CD1c-positive myeloid dendritic cell (primary cell): ENCODE measurements at regions not wholly inside any gene's neighbourhood (a gene's known extent, or its start where the extent isn't known, plus 50 kb on each side); places are given as distances from the start of the nearest gene placed in this dataset.

Experiments used
- DNase-seq: peaks from one replicate; pipeline ENCODE4 v3.0.0-alpha.2; 2016; ENCODE audit errors: extremely low spot score

DNA sequence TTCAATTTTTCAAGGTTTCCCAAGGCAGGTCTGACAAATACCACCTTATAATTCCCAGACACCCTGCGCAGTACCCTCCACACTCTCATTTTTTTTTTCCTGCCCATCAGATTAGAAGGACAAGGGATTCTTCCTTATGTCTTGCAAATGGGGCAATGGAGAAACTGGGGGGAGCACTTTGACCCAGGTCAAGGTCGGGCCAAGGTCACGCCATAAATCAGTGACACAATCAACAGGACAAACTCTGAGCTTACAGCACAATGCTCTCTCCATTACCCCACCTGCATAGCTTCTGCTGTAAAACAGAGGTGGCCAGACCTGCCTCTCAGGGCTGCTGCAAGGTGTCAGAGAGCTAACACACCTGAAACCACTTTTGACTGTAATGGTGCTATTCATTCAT, 254.4 kb upstream of the ZMIZ1 start:
- no peak for DNase-seq

DNA sequence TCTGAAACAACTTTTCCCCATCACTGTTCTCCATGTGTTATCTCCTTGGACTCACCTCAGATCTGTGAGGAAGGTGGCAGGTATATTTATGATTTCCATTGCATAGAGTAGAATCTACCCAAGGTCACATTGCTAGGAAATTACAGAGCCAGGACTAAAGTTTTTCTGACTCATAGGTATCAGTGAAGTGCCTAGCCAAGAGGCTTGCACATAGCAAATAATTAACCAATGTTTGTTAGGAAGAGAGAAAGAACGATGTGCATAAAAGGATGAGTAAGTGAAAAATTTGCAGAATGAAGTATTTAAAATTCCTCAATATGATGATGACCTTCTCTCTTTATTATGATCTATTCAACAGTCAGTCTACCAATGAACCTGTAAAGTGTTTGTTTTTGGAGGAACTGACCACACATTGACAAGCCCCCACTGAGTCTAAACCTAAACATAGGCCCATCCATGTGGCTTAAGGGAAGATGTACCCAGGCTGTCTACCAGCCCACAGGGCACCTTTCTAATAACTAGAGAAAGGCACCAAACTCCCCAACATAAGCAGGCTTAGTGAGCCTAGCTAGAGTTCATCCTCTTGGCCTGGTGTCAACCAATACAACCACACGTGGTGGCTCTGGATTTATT, 252.9 kb upstream of the ZMIZ1 start:
- no peak for DNase-seq

DNA sequence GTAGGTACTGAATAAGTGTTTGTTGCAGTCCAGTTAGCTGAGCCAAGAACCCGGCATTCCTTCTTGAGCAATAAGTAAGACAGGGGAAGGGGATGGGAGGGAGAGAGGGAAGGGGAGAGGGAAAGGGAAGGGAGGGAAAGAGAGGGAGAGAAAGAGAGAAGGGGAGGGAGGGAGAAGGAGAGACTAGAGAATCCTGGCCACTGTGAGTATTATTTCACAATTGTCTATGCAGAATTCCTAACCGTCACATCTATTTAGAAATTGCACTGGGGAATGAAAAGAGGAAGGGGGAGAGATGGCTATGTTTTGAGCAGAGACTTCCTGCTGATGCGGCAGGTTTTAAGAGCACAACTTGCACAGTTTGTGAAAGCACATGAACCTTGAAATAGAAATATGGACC, 251.4 kb upstream of the ZMIZ1 start:
- no peak for DNase-seq

DNA sequence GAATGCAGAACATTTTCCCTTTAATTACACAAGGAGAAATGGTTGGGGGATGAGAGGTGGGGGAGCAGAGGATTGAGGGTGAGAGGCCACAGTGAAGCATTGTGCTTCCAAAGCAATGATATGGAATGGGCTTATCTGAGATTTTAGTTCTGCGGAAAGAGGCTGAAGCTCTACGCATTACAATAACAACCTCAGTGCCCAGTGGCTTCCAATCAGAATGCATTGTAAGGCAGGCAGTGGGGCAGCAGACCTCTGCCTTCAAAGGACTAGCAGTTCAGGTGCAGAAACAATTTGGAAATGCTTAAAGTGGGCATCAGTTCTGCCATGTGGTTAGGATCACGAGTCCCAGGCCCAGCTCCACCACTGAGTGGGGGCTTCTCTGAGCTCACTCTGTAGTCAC, 251.0 kb upstream of the ZMIZ1 start:
- no peak for DNase-seq

DNA sequence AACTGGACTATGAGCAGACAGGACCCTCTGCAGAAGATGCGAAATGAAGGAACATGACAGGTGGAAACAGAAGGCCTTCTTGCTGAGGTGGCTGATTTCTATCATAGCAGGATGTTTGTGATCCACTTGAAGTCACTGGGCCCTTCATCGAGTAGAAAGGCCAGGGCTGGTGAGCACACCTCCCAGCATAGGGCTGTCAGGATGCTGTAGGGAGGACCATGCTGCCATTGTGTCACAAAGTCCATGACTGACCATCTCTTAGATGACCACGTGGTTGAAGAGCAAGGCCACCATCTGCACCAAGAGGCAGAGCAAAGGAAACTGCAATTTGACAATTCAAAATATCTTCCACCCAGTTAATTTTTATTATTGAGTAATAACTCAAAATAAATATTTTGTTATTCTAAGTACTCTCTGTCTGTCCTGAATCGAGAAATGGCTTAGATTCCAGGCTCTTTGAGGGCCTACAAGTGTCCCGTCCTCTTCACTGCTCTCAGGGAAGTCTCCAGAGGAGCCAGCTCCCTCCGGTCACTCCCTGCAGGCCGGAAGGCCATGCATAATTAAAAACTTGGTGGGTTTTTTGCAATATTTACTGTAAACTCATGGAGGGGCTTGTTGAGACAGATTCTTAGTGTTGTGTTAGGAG, 249.3 kb upstream of the ZMIZ1 start:
- DNase-seq, result no peak

DNA sequence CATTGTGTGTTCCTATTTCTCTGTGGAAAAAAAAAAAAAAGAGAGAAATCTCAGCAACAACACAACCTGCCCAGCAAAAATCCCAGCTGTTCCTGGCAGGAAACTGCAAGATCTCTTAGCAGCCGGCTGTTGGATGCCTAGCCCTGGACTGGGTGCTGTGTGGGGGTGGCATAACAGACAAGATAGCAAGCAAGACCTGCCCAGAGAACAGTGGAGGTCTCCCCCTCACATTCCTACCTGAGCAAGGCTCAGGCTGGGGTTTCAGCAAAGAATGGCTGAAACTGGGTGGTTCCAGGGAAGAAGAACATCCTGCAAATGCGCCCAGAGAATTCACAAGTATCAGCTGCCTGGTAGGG, 248.8 kb upstream of the ZMIZ1 start:
- DNase-seq, result no peak

DNA sequence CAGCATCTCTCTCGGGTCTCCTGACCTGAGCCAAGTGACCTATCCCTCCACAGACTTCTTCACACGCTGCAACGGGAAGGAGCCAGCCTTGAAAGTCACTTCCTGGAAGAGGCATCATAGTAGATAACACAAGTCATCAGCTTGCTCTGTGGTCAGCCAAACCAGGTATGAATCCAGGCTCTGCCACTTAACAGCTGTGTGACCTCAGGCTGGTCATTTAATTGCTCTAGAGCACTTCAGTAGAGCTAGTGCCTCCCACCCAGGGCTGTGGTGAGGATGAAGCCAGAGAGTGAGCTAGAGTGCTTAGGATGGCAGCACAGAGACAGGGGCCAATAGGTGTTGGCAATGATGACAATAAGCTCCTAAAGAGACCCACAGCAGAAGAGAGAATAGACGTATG, 247.7 kb upstream of the ZMIZ1 start:
- no peak for DNase-seq

DNA sequence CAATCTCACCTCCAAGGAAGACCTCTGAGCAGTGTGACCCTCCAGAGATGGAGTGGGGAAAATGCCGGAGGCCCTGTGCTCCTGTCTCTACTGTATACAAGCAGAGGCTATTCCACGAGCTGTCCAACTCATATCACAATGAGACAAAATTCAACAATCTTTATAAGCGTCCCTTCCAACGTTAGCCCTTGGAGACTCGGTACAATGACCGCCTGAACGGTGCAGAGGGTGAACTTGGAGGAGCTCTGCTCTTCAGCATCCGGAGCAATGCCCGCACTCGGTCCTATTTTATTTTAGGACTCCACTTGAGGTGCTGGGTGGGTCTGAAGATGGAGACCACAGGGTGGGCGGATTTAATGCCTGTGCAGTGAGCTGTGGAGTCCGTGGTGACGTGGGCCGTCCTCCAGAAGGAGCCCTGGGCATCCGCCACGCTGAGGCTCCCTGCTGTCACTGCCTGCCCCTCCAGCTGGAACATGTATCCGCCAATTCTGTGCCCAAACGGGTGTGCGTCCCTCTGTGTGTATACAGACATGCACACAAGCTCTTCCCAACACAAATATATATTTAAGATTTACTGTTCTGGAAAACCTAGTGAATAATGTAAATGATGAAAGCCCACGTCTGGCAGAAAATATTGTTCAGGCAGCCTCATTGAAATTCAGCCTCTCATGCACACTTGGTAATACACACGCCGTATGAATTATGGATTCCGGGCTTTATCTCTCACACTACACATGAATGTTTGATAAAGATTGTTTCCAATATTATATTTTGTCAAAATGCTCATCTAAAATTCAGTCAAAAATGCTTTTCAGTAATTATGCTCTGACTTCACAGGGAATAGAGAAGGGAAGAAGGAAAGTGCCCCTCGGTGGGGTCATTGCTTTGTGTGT, 239.9 kb upstream of the ZMIZ1 start:
- DNase-seq, result no peak

DNA sequence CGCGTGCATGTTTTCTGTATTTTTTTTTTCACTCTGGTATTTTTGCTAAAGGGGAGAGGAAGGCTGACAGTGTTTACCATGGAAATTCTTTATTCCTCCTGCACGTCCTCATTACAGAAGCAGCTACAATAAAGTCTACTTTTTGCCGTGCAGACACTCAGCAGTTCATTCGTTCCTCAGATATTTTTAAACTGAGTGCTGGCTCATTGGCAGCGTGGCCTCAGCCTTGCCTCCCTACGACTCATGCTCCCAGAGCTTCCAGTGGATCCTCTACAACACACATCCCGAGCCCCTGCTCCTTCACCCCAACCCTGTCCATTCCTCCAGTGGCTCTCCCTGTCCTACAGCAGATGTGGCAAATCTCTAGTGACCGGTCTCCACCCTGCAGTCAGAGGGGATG, 239.2 kb upstream of the ZMIZ1 start:
- DNase-seq, result no peak

DNA sequence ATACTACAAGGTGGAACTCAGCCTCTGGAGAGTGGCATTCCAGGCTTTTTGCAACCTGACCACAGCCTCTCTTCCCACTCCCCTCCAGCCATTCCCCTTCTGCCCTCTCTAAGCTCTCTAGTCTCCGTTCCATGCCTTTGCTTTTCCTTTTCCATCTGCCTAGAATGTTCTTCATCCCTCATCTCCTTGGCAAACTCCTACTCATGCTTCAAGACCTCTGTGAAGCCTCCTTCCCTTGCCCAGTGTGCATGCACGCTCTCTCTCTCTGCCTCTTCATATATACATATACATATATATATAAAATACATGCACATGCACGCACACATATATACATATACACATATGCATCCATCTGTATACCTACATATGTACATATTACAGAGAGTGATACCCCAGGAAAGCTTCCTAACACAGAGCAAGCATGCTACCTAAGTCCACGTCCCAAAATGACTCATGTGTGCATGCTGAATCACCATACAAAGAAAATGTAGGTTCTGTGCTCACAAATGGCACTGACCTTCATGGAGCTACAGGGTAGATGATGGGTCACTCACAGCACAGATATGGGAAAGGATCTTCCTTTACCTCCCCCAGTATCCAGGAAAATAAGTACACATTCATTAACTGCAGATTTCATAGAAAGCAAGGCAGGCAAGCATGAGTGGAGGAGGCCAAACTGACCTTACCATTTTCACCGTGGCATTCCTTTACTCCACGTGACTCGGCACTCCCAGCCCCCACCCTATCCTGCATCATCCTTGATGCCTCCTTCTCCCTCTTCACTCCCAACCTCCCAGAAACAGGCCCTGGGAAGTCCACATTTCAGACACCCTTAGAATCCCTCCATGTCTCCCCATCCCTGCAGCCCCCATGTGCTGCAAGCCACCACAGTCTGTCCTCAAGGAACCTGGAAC, 238.4 kb upstream of the ZMIZ1 start:
- DNase-seq, result no peak

DNA sequence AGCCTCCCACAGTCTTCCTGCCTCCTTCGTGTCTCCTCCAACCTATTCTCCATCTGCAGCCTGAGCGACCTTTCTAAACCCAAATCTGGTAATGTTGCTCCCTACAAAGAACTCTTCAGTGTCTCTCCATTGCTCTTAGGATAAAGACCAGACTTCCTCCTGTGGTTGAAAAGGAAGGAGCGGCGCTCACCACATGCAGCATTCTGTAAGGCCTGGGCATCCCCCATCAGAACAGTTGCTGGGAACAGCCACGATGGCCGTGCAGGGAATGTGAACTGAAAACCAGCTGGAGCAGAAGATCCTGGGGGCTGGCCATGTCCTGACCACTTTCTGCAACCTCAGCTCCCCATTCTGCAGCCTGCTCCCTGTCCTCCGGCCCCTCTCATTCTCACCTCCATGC, 237.8 kb upstream of the ZMIZ1 start:
- no peak for DNase-seq

DNA sequence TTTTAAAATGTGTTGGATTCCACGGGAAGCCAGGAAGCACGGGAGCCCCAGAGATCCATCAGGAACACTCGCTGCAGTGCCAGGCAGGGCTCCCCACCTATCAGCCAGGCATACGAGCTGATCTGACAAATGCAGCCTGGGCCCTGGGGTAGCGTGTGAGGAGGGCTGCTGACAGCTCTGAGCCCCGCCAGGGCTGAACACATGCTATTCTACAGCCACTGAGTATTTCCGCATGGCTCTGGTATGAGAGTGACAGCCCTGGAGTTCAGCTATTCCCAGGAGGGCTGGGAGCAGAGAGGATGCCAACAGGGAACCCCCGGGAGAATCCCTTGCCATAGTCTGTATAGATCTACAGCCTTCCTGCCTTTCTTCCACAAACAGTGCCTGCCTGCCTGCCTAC, 237.3 kb upstream of the ZMIZ1 start:
- no peak for DNase-seq

DNA sequence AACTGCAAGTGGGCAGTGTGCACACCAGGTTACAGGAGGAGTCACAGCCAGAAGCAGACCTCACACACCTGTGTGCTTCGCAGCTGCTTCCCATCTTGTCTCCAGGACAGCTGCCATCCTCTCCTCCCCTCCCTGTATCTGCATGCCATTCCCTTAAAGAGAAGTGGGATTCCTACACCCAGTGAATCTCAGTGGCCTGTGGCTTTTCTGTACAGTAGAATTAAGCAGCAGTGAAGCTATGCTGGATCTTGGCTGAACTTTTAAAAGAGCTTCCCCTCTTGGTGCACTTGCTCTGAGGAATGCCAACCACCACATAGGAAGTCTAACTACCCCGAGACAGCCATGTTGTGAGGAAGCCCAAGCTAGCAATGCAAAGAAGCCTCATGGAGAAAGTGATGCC, 236.5 kb upstream of the ZMIZ1 start:
- no peak for DNase-seq

DNA sequence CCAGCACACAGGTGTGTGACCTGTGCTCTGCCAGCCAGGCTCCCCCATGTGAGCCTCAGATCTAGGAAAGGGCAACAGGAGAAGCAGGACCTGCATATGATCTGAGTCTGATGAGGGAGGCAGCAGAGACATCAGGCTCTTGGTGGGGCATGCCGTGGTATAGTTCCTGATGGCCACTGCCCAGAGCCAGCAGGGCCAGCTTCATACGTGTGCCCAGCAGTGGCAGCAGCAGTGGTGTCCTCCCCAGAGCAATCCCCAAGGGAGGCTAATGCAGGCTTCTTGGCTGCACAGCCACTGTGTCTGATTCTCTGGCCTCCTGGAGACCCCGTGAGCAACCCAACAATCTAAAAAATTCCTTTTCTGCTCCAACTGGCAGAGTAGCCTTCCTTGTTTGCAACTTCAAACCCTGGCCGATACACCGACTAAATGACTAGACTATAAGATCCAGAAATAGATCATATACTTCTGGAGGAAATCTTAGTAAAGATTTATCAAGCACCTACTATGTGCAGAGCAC, 230.6 kb upstream of the ZMIZ1 start:
- DNase-seq, result no peak

DNA sequence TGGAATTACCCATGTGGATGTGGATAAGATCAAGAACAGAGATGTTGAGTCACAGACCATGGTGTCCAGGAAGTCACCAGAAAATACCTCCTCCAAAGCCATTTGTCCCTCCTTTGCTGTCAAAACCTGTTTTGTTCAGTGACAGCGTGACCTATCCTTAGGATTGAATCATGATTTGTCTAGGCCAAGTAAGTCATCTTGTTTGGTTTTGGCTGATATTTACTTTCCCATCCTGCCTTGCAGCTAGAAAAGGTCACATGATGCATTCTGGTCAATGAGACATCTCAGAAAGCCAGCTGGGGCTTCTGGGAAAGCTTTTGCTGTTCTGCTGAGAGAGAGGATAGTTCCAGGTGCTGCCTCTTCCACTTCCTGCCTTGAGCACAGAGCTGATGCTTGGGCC, 225.3 kb upstream of the ZMIZ1 start:
- no peak for DNase-seq

DNA sequence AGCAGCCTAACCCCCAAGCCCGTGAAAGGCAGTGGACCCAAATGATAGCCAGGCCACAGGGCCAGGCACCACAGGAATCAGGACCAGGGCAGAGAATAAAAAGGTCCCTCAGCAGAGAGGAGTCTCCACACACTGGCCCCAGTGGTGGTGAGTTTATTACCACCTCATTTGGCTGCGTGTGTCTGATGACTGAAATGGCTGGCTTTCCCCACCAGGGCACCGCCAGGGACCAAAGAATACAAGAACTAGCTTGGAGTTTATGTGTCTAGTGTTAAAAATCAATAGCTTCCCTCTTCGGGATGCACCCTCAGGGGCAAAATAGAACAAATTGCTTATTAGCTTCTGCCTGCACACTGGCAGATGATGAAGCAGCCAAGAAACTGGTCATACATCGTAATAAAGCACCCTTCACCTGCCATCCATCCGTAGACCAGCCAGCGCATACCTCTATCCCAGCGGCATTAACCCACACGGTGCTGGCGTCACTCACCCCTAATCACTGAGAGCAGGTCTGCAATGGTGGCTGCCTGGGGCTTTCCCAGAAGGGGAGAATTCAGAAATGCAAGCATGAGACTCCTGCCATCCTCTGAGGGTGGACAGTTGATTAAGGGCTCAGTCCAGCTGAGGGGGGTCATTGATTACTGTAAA, 223.7 kb upstream of the ZMIZ1 start:
- DNase-seq, result no peak

DNA sequence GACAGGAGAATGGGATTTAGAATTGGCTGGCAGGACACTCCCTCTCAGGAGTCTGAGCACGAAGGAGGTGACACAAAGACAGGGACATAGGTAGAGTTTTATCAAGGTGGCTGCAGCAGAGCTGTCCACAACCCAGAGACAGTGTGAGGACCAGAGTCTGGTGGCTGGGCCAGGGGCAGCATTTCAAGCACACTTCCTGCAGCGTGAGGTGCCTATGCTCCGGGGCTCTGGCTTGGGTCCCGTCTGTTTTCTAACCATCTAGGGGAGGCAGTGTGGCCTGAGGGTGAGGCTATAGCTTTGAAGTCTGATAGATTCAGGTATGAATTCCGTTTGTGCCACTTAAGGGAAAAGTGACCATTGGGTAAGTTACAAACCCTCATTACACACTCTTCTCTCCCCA, 222.7 kb upstream of the ZMIZ1 start:
- DNase-seq, result no peak

DNA sequence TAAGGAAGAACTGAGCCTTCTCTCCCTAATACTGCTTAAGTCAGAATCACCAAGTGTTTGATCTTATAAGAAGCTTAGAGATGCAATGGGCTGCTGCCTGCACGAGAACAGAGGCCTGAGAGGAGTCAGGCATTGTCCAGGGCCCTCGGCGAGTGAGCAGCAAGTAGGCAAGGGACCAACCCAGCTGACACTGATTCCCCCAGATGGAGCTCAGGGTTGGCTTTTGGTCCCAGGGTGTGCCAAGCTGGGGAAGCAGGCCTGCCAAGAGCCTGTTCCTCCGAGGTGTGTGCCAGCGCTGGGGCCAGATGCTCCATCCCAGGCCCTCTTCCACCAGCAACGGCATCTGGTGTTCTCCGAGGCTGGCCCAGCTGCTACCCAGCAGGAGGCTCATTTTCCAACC, 222.0 kb upstream of the ZMIZ1 start:
- no peak for DNase-seq

DNA sequence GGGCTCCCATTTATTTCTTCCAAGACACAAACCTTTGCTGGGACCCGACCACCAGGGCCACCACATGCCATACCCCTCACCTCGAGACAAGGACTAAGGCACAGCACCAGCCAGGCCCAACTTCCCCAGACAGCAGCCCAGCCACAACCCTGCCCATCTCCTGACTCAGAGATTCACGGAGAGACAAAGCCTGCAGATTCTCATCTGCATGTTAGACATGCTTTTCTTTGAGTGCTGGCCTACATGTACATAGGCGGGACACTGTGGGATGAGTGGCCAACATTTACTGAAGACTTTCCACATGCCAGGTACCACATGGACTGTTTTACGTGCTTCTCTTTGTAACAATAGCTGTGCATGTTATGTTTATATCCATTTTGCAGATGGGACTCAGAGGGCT, 221.3 kb upstream of the ZMIZ1 start:
- DNase-seq, result no peak

DNA sequence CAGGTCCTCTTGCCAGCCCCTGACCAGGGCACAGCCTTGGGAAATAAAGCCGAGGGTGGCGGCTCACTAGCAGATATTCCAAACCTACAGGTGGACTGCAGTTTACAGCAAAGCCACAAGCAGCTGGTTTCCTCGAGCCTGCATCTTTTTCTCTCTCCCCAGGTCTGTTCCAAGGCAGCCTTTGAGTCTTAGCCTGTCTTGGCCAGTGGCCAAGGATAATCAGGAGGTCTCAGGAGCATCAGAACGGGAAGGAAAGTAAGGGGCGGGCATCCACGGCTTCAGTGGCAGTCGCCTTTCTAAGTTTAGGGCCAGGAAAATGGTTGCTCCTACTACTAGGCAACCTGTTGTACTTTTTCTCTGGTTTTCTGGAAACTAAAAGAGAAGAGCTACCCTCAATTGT, 219.7 kb upstream of the ZMIZ1 start:
- DNase-seq, result no peak

DNA sequence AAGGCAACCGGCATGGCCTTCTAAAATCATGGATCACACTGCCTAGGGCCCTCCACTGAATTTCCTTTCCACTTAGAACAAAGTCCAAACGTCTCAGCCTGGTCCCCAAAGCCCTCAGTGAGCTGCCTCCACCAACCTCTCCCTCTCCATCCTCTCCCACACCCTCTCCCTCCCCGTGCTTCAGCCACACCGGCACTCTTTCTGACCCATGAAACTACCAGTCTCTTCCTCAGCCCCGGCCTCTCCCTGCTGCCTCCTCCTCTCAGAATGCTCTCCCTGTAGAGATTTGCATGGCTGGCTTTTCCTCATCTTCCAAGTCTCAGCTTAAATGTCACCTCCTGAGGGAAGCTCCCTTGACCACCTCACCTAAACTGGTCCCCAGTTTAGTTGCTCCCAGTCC, 219.0 kb upstream of the ZMIZ1 start:
- DNase-seq, result no peak
